HG02870 (cell line): ENCODE measurements at regions not wholly inside any gene's neighbourhood (a gene's known extent, or its start where the extent isn't known, plus 50 kb on each side); places are given as distances from the start of the nearest gene placed in this dataset.

Experiments used
- ATAC-seq: cut with Tn5 transposase; IDR thresholded peaks from one replicate; pipeline ENCODE4 v1.9.1; 2021; ENCODE audit warnings: mild to moderate bottlenecking, moderate library complexity; ENCODE audit not compliant: unreplicated experiment

DNA sequence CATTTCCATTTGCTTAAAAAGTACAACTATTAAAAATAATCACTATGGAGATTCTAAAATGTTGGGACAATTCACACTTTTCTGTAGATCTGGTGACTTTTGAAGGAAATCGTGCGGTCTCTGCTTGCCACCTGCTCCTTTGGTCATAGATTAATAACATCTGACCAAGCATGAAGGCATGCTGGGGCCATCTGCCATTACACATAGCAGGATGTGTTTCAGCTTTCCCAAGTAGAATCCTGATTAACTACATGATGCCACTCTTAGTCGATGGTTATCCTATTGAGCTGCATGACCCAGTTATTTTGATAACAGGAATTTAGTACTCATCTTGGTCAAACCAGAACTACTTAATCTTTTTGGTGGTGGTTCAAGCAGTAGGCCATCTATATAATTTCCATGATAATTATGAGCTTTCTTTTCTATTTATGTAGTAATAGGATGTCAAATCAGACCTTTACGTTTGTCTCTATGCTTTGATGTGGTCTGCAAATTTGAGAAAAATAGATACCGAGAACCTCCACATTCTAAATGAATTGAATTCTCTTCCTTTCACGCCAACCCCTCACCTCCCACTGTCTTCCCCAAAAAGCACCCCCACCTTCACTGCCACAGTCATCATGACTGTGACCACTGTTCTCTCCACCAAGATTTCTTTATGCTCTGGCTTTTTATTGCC, 158.1 kb downstream of the DIPK2A start:
- peak; percentile 30 for ATAC-seq

DNA sequence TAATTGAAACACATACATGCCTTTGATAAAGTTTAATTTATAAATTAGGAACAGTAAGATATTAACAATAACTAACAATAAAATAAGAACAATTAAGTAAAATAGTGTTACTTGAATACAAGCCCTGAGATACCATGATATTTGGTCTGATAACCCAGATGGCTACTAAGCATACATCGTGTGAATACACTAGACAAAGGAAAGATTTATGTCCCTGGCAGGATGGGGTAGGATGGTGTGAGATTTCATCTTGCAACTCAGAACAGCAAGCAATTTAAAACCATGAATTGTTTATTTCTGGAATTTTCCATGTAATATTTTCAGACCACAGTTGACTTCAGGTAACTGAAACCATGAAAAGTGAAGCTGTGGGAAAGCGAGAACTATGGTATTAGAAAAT, 169.5 kb downstream of the DIPK2A start:
- ATAC-seq = no peak

DNA sequence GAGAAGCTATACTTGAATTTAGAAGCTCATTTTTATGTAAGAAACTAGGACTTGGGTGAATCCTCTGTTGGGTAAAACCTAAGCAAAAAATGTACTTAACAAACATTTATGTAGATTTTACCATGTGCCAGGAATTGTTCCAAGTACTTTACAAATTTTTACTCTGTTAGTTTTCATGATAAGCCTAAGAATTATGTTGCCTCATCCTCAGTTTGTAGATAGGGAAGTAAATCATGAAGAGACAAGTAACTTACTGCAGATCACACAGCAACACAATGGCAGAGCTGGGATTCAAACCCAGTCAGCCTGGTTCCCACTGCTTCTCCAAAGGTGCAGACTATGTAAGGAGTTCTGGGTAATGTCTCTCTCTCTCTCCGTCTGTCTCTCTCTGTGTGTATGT, 169.9 kb downstream of the DIPK2A start:
- no peak for ATAC-seq

- ATAC-seq = peak; percentile 39
Observed at GRCh38 chr3:144142151-144142840, 170.7 kb downstream of the DIPK2A start.

DNA sequence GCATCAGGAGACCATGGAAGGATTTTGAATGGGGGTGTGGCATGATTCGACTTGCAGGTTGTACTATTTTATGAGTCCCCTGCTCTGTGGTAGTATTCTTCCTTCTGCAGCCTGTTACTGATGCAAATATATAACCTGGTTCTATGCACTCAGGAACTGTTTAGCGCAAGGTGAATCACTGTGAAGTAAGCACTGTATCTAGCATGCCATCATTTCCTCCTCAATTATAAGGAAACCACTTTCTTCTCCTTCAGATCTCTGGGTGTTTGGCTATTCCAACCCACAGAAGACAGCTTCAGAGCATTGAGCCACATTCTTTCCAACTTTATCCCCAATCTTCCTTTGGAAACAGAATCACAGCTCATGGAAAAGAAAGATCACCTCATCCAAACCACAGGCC, 176.7 kb downstream of the DIPK2A start:
- ATAC-seq = no peak

DNA sequence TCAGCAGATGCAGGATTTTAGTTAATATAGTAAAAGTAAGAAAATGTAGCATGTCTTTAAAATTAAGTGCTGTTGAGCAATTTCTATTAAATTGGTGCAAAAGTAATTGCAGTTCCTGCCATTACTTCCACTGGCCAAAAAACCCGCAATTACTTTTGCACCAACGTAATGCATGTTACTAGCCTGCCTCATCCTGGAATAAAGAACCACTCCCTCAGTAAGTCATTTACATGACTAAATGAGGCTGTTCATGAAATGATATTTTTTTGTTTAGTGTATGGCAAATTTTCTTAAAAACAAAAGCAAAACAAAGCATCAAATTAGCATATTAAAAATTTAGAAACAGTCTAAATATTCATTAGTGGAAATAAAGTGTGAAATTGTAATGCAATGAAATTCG, 180.4 kb downstream of the DIPK2A start:
- ATAC-seq = no peak

DNA sequence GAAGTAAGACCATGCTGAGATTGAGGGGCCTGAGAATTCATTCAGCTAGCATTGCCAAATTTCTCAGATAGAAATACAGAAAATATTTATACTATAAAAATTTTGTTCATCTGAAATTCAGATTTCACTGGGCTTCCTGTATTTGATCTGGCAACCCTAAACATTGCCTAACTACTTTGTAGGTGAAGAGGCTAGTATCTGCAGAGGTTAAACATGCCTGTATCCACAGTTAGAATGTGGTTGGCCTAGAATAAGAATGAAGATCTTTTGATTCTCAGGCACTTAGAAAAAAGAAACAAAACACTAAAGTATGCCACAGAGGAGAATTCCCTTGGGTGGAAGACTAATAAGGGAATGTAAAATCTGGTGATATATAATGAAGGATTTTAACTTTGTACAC, 189.0 kb downstream of the DIPK2A start:
- ATAC-seq = no peak

DNA sequence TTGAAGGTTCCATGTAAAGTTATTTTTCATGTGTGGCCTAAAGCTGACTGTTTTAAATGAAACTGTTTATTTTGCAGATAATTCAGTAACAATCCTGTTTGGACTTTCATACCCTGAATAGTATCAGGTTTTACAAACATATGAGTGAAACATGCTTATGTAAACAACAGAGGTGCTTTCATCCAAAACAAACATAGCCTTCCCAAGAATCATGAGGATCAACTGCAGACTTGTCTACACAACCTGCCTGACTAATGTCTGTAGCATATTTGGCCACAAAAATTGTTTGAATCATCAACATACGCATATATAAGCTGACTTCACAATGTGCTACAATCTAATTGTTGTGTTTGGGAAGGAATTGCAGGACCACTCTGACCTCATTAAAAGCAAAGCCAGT, 190.4 kb downstream of the DIPK2A start:
- no peak for ATAC-seq

GRCh38 chr3:144164352-144164751, 192.7 kb downstream of the DIPK2A start:
- ATAC-seq = no peak

DNA sequence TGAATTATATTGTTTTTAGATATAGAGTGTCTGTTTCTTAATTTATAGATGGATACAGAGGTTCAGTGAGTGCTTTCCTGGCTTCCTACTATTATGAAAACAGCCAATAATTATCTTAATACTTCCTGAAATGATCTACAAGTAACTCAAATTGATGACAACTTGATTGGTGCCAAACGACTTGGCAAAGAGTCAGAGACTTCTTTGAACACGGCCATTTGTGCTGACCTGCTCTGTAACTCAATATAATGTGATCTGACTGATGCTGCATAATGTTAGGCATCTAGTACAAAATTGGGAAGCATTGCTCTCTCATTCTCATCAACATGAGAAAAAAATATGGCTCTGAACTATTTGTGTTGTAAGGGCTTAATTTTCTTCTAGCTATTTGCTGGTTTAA, 193.9 kb downstream of the DIPK2A start:
- ATAC-seq = no peak

- ATAC-seq = peak; percentile 71
Observed at GRCh38 chr3:144167634-144168033, 196.0 kb downstream of the DIPK2A start.

- ATAC-seq = no peak
Observed at GRCh38 chr3:144173491-144173890, 201.9 kb downstream of the DIPK2A start.

- no peak for ATAC-seq
Observed at GRCh38 chr3:144175644-144176425, 204.2 kb downstream of the DIPK2A start.

GRCh38 chr3:144177649-144178048, 206.0 kb downstream of the DIPK2A start:
- no peak for ATAC-seq

- ATAC-seq = no peak
Observed at GRCh38 chr3:144178607-144179006, 207.0 kb downstream of the DIPK2A start.

DNA sequence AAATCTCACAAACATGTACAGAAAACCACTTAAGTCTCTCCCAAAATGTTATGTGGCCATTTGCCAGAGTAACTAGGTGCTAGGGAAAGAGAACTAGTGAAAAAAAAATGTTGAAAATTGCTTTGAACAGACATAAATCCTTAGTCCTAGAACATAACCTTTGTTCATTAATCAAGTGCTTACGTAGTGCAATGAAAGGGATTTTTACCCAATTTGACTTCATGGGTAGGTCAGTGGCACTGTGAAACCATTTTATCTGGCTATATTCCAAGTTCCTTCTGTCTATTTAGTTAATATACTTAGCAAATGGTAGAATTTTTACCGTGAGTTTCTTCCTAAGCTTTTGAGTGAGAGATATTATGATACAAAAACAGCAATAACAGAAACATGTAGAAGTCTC, 209.4 kb downstream of the DIPK2A start:
- ATAC-seq = no peak

GRCh38 chr3:144182501-144182900, 210.9 kb downstream of the DIPK2A start:
- ATAC-seq = no peak

- ATAC-seq = no peak
Observed at GRCh38 chr3:144185276-144185675, 213.7 kb downstream of the DIPK2A start.

DNA sequence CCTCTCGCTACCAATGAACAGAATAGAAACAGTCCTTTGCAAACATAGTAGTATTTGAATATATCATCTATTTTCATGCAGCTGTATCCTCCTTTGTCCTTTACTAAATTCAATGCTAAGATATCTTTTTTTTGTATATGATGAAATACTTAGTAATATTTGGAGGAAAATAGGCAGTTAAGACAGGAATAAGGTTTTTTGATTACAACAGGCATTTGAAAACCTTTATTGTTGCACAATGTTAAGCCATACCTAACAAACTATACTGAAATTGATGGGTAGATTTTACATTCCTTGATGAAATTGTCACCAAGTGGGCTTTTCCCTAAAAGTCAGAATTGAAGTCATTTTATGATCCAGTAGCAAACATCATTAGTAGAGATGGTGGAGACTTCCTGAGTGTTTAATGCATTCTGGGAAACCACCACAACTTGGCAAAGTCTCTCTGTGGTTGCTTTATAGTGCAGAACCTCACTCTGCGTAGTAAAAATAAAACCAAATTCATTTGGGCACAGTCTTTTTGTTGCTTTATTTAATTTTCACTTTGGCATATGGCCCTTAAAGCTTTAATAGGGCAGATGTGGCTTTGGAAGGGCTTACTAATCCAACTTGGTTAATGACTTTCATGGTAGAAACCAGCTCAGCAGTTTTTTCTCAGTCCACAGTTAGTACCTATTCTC, 216.0 kb downstream of the DIPK2A start:
- ATAC-seq = no peak

DNA sequence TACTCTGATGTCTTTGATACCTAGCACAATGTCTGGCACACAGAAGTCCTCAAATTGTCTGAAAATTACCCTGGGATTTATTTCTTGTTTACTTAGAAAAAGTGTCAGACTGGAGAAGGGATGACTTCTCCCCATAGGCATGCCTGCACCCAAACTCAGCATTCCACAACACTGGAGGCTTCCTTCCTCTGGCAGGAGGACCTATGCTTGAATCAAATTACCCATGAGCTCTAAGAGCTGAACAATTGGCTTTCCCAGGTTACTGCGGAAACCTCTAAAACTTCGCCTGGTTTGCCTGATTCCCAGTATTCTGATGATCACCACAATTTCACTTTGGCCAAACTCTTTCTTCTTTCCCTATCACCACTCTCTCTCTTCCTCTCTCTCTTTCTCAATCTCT, 217.4 kb downstream of the DIPK2A start:
- no peak for ATAC-seq

GRCh38 chr3:144197116-144197515, 225.5 kb downstream of the DIPK2A start:
- ATAC-seq = no peak
